ENCODE measurements at regions not wholly inside any gene's neighbourhood (a gene's known extent, or its start where the extent isn't known, plus 50 kb on each side); places are given as distances from the start of the nearest gene placed in this dataset.
A peak's percentile ranks its signal among the peaks of the same experiment; 100 is the strongest.

GRCh38 chr2:75403991-75404428 is 156.7 kb downstream of the EVA1A start:
- ChIA-PET POLR2A (no interaction called here), CTCF (ENCODE audit: low intra/inter-chr PET ratio) (interaction anchor here (1.2 to 1.6 kb wide), 2 partner anchors 339 to 713 kb away, joined by 4 to 6 read pairs; no protein-coding TSS in a partner anchor)
- peak; percentile 88 for FAIRE-seq
- Histone ChIP-seq H2AFZ (ENCODE audit: low read depth, low read length) (no peak overlapping the region), H3K27me3 (ENCODE audit: control insufficient read depth in 2 of 2, insufficient read depth in 2 of 2, low read length in 2 of 2) (no peaks in the 10 kb centered on the region), H3K4me2 (ENCODE audit: insufficient read depth, low read length) (no peak overlapping the region), H3K9me3 (replicated peaks; ENCODE audit: control insufficient read depth, insufficient read depth, low read depth, low read length) (no peaks in the 10 kb centered on the region), H4K20me1 (replicated peaks; ENCODE audit: control insufficient read depth, insufficient read depth, low read length) (no peaks in the 10 kb centered on the region), H3K4me3 (no peak overlapping the region), H3K79me2 (ENCODE audit: control insufficient read depth, insufficient read depth, low read length) (no peaks in the 10 kb centered on the region), H3K27ac (ENCODE audit: extremely low read depth, low read depth, low read length) (no peak overlapping the region), H3K36me3 (ENCODE audit: control insufficient read depth, insufficient read depth, low read length) (no peaks in the 10 kb centered on the region), H3K9ac (ENCODE audit: insufficient read depth in 1 of 2, low read depth in 2 of 2, low read length in 2 of 2) (no peak overlapping the region), H3K4me1 (replicated peaks in 1 of 2; ENCODE audit: control insufficient read depth in 2 of 2, insufficient read depth in 2 of 2, low read length in 2 of 2) (no peaks in the 10 kb centered on the region), H3K9me1 (ENCODE audit: control insufficient read depth, insufficient read depth, low read length) (no peaks in the 10 kb centered on the region)
- BruUV-seq (replicated peaks), result no TSS peak
- intact Hi-C loops (cut with micrococcal nuclease) (loop anchor here (2.0 to 5.0 kb wide), 3 partner anchors 92 to 483 kb away; no protein-coding TSS in a partner anchor), in situ Hi-C loops (cut with MboI) (loop anchor here (10.0 kb wide), 1 partner anchor 489 kb away; no protein-coding TSS in a partner anchor)
- WGBS (ENCODE audit: insufficient coverage, low coverage, missing lambda C conversion rate), result 2% methylated on average over 9 of the region's 9 CpGs
- ATAC-seq, result peak; percentile 90
- peak; percentile 18 to 49 (median 30) for DNase-seq (ENCODE audit: extremely low read depth in 1 of 4, low spot score in 3 of 4)
- TF ChIP-seq ZBTB5 (IDR thresholded peaks at IDR 0.05), result no peak
- TF ChIP-seq RB1 (IDR thresholded peaks at IDR 0.05; ENCODE audit: low read depth), result peak; percentile 20; the same call in 1 of the 2 replicates
- TF ChIP-seq ZFPM2 (CRISPR knock-in tag; IDR thresholded peaks at IDR 0.05), result no peak
- peak; percentile 45; the same call in 1 of the 2 replicates for TF ChIP-seq REST (IDR thresholded peaks at IDR 0.05; ENCODE audit: borderline replicate concordance)
- no peak for TF ChIP-seq REST (CRISPR knock-in tag; IDR thresholded peaks at IDR 0.05; ENCODE audit: low read depth)
- peak; percentile 65 to 81 (median 68) for TF ChIP-seq CTCF (IDR thresholded peaks at IDR 0.05 in 2 of 3, conservative IDR thresholded peaks at IDR 0.05 in 1 of 3; ENCODE audit: insufficient read depth in 2 of 3, low read depth in 1 of 3, low read length in 3 of 3)
- TF ChIP-seq SREBF2 (CRISPR knock-in tag; IDR thresholded peaks at IDR 0.05), result no peak

Measured in K562 (cell line).